ENCODE measurements at regions not wholly inside any gene's neighbourhood (a gene's known extent, or its start where the extent isn't known, plus 50 kb on each side); places are given as distances from the start of the nearest gene placed in this dataset.
A peak's percentile ranks its signal among the peaks of the same experiment; 100 is the strongest.

DNA sequence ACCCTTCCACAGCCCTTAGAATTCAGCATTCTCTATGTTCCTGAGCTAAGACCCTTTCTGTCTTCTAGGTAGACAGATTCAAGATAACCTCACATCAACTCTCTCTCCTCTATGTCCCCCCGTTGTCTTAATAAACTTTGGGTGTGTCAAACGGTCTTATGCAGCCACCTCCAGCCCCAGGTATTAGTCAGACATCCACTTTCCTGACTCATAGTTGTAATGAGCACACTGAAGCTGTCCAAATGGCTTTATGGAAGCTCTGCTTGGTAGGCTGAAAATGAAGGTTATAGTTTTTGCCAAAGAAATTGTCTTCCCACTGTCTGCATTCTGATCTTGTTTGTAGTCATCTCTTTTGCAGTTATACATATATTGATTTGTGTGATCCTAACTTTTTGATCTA is 482.0 kb downstream of the RMST start:
- Histone ChIP-seq H3K27me3 (ENCODE audit: control insufficient read depth, extremely low read depth, insufficient read depth, low read length) (no peaks in the 10 kb centered on the region), H3K4me3 (ENCODE audit: control insufficient read depth in 2 of 3, extremely low read depth in 1 of 3, insufficient read depth in 2 of 3, low read depth in 1 of 3, low read length in 3 of 3) (no peak overlapping the region), H4K20me1 (ENCODE audit: control insufficient read depth, extremely low read depth, insufficient read depth, low read length) (no peaks in the 10 kb centered on the region), H3K27ac (ENCODE audit: control insufficient read depth, insufficient read depth, low read length) (no peak overlapping the region), H3K9ac (ENCODE audit: control insufficient read depth, extremely low read depth, insufficient read depth, low read length) (no peak overlapping the region), H3K4me2 (ENCODE audit: control insufficient read depth, extremely low read depth, insufficient read depth, low read depth, low read length) (no peak overlapping the region), H3K79me2 (ENCODE audit: control insufficient read depth, insufficient read depth, low read length) (no peaks in the 10 kb centered on the region), H3K9me3 (ENCODE audit: control insufficient read depth, low read depth, low read length) (no peaks in the 10 kb centered on the region), H2AFZ (ENCODE audit: control insufficient read depth, low read length) (no peak overlapping the region), H3K36me3 (ENCODE audit: control insufficient read depth in 2 of 2, extremely low read depth in 1 of 2, insufficient read depth in 2 of 2, low read length in 2 of 2) (no peaks in the 10 kb centered on the region), H3K9me1 (ENCODE audit: control insufficient read depth, extremely low read depth, insufficient read depth, low read length) (no peaks in the 10 kb centered on the region), H3K4me1 (ENCODE audit: control insufficient read depth, extremely low read depth, insufficient read depth, low read length) (peaks cover 7% of the 10 kb centered on the region)
- no peak for TF ChIP-seq EZH2 (IDR thresholded peaks at IDR 0.05; ENCODE audit: low read length)
- TF ChIP-seq, protein P1, sequence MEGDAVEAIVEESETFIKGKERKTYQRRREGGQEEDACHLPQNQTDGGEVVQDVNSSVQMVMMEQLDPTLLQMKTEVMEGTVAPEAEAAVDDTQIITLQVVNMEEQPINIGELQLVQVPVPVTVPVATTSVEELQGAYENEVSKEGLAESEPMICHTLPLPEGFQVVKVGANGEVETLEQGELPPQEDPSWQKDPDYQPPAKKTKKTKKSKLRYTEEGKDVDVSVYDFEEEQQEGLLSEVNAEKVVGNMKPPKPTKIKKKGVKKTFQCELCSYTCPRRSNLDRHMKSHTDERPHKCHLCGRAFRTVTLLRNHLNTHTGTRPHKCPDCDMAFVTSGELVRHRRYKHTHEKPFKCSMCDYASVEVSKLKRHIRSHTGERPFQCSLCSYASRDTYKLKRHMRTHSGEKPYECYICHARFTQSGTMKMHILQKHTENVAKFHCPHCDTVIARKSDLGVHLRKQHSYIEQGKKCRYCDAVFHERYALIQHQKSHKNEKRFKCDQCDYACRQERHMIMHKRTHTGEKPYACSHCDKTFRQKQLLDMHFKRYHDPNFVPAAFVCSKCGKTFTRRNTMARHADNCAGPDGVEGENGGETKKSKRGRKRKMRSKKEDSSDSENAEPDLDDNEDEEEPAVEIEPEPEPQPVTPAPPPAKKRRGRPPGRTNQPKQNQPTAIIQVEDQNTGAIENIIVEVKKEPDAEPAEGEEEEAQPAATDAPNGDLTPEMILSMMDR (optimal IDR thresholded peaks at IDR 0.05 in 1 of 3, IDR thresholded peaks at IDR 0.05 in 1 of 3, conservative IDR thresholded peaks at IDR 0.05 in 1 of 3; ENCODE audit: extremely low read depth in 1 of 3, insufficient read depth in 2 of 3, low read length in 3 of 3), result no peak
- FAIRE-seq (peak; percentile 75), DNase-seq (ENCODE audit: low read depth, low spot score) (no peak)
- dilution Hi-C loops (cut with MboI; ENCODE audit: extremely low pct_ligation_motif_present, low sequenced_read_pairs), result no loop called here

DNA sequence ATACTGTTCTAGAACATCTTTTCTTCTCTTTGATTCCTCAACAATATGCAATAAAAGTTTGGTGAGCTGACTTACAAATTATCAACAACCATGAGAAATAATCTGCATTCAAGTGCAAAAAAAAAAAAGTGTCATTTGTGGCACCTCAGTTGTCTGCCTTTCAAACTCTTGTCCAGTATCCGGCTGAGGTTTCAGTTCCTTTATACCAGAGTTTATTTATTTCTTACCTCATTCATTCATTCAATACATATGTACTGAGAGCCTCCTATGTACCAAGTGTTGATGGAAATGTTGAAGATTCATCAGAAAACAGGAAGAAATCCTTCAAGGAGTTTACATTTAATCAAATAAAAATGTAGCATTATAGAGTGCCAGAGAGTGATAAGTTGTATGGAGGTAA is 484.1 kb downstream of the RMST start:
- H3K9ac ChIP-seq (ENCODE audit: control insufficient read depth, extremely low read depth, insufficient read depth, low read length), result no peak overlapping the region
- no peaks in the 10 kb centered on the region for H3K9me1 ChIP-seq (ENCODE audit: control insufficient read depth, extremely low read depth, insufficient read depth, low read length)
- no peaks in the 10 kb centered on the region for H3K9me3 ChIP-seq (ENCODE audit: control insufficient read depth, low read depth, low read length)
- dilution Hi-C loops (cut with MboI; ENCODE audit: extremely low pct_ligation_motif_present, low sequenced_read_pairs), result no loop called here
- DNase-seq (ENCODE audit: low read depth, low spot score), result no peak
- no peak overlapping the region for H3K4me2 ChIP-seq (ENCODE audit: control insufficient read depth, extremely low read depth, insufficient read depth, low read depth, low read length)
- no peaks in the 10 kb centered on the region for H3K27me3 ChIP-seq (ENCODE audit: control insufficient read depth, extremely low read depth, insufficient read depth, low read length)
- H3K79me2 ChIP-seq (ENCODE audit: control insufficient read depth, insufficient read depth, low read length), result no peaks in the 10 kb centered on the region
- FAIRE-seq, result no peak
- H3K36me3 ChIP-seq (ENCODE audit: control insufficient read depth in 2 of 2, extremely low read depth in 1 of 2, insufficient read depth in 2 of 2, low read length in 2 of 2), result no peaks in the 10 kb centered on the region
- no peak overlapping the region for H3K27ac ChIP-seq (ENCODE audit: control insufficient read depth, insufficient read depth, low read length)
- H3K4me1 ChIP-seq (ENCODE audit: control insufficient read depth, extremely low read depth, insufficient read depth, low read length), result peaks cover 4% of the 10 kb centered on the region
- H4K20me1 ChIP-seq (ENCODE audit: control insufficient read depth, extremely low read depth, insufficient read depth, low read length), result no peaks in the 10 kb centered on the region
- H3K4me3 ChIP-seq (ENCODE audit: control insufficient read depth in 2 of 3, extremely low read depth in 1 of 3, insufficient read depth in 2 of 3, low read depth in 1 of 3, low read length in 3 of 3), result no peak overlapping the region
- H2AFZ ChIP-seq (ENCODE audit: control insufficient read depth, low read length), result no peak overlapping the region
- TF ChIP-seq, protein P1 (optimal IDR thresholded peaks at IDR 0.05 in 1 of 3, IDR thresholded peaks at IDR 0.05 in 1 of 3, conservative IDR thresholded peaks at IDR 0.05 in 1 of 3; ENCODE audit: extremely low read depth in 1 of 3, insufficient read depth in 2 of 3, low read length in 3 of 3), result no peak
- no peak for TF ChIP-seq EZH2 (IDR thresholded peaks at IDR 0.05; ENCODE audit: low read length)

Measured in keratinocyte (primary cell).